Transverse colon (tissue), 4 donors: ENCODE measurements at regions not wholly inside any gene's neighbourhood (a gene's known extent, or its start where the extent isn't known, plus 50 kb on each side); places are given as distances from the start of the nearest gene placed in this dataset.

Experiments
- DNase-seq: peaks from one replicate; pipeline ENCODE4 v3.0.0-alpha.2; 2019
- H3K27ac ChIP-seq, 4 donors: fragments of 200-600 bp; sonication (generic); 2 replicates each; pipeline ENCODE4 v1.5.1; 2016 to 2018; ENCODE audit warnings: inconsistent platforms in 4 of 4
- H3K27me3 ChIP-seq: fragments of 200-600 bp; sonication (generic); 2 replicates; pipeline ENCODE4 v1.5.1; 2017; ENCODE audit warnings: inconsistent platforms
- H3K36me3 ChIP-seq, 4 donors: fragments of 200-600 bp; sonication (generic); 2 replicates each; pipeline ENCODE4 v1.5.1; 2017 to 2019; ENCODE audit warnings: inconsistent platforms in 4 of 4
- H3K4me1 ChIP-seq, 4 donors: fragments of 200-600 bp; sonication (generic); 2 replicates each; pipeline ENCODE4 v1.5.1; 2017 to 2020; ENCODE audit warnings: inconsistent platforms in 4 of 4
- H3K4me3 ChIP-seq, 4 donors: fragments of 200-600 bp; sonication (generic); 1 replicate in 1 of 4; 2 replicates in 3 of 4; pipeline versions ENCODE4 v1.5.1 to v1.6.1; 2017 to 2019; ENCODE audit warnings: inconsistent platforms in 4 of 4
- H3K9me3 ChIP-seq, 2 donors: fragments of 200-600 bp; sonication (generic); 2 replicates each; pipeline ENCODE4 v1.5.1; 2017 to 2019; ENCODE audit warnings: inconsistent platforms in 2 of 2
- CTCF ChIP-seq, 5 experiments: fragments of 200-600 bp in 3 of 5; fragments of 450-650 bp in 2 of 5; sonication (generic) in 3 of 5; IDR thresholded peaks; 1 replicate in 2 of 5; 2 replicates in 3 of 5; pipeline ENCODE4 v1.5.1; 2016 to 2017; ENCODE audit warnings: antibody characterized with exemption in 5 of 5, inconsistent platforms in 3 of 5, mild to moderate bottlenecking in 2 of 5, moderate library complexity in 1 of 5
- EP300 ChIP-seq: sonication (generic); formaldehyde crosslinking; IDR thresholded peaks from one replicate; pipeline ENCODE4 v1.6.1; 2017; ENCODE audit warnings: antibody characterized with exemption, low read depth
- POLR2A ChIP-seq: fragments of 450-650 bp; IDR thresholded peaks from one replicate; pipeline ENCODE4 v1.6.1; 2016; ENCODE audit warnings: antibody characterized with exemption, mild to moderate bottlenecking, moderate library complexity
- POLR2AphosphoS5 ChIP-seq, 3 donors: sonication (generic); formaldehyde crosslinking; IDR thresholded peaks; one replicate each; pipeline ENCODE4 v1.6.1; 2016; ENCODE audit warnings: antibody characterized with exemption in 3 of 3
- WGBS, 2 donors: methylation state at CpG; one replicate each; pipeline ENCODE4 v1.1.5; 2018; ENCODE audit warnings: low coverage in 1 of 2; 5-methylcytosine and 5-hydroxymethylcytosine counted together
- in situ Hi-C, 4 donors: fragments of 200-750 bp; cut with MboI; loops; one replicate each; pipeline versions ENCODE4 v1.15.0 to v1.15.1; 2017; ENCODE audit warnings: low sequenced_read_pairs in 3 of 4, low pct_ligation_motif_present in 1 of 4, low pct_unique_long_range_greater_than_20kb in 1 of 4
- intact Hi-C: fragments of 100-400 bp; cut with DNase I; formaldehyde crosslinking; loops from one replicate; pipeline ENCODE4 v1.15.1; 2023; ENCODE audit warnings: low total_unique reads

- H3K4me1 ChIP-seq, result no peaks in the 10 kb centered on the region
- no peaks in the 10 kb centered on the region for H3K36me3 ChIP-seq
- no peaks in the 10 kb centered on the region for H3K9me3 ChIP-seq
- no peak overlapping the region for H3K27ac ChIP-seq
- H3K4me3 ChIP-seq, result no peak overlapping the region
- WGBS, 2 donors, result 79 to 84% methylated on average over 3 of the region's 3 CpGs
- DNase-seq, result no peak
- TF ChIP-seq CTCF (IDR thresholded peaks at IDR 0.05) (no peak), EP300 (no peak), POLR2AphosphoS5 (IDR thresholded peaks at IDR 0.05) (no peak), POLR2A (no peak)
- intact Hi-C loops, result no loop called here
- H3K27me3 ChIP-seq, result no peaks in the 10 kb centered on the region
- in situ Hi-C loops, result no loop called here
Measured at GRCh38 chr5:124102486-124102885, 590.5 kb downstream of the CSNK1G3 start.

GRCh38 chr5:124093658-124094057 is 581.7 kb downstream of the CSNK1G3 start:
- no peak overlapping the region for H3K4me3 ChIP-seq
- intact Hi-C loops (no loop called here), in situ Hi-C loops (no loop called here)
- no peaks in the 10 kb centered on the region for H3K36me3 ChIP-seq
- no peaks in the 10 kb centered on the region for H3K9me3 ChIP-seq
- H3K27ac ChIP-seq, result no peak overlapping the region
- DNase-seq, result no peak
- TF ChIP-seq POLR2AphosphoS5 (IDR thresholded peaks at IDR 0.05), result no peak
- no peak for TF ChIP-seq POLR2A
- no peak for TF ChIP-seq CTCF (IDR thresholded peaks at IDR 0.05)
- no peak for TF ChIP-seq EP300
- WGBS, 2 donors, result 71 to 89% methylated on average over 1 of the region's 1 CpG
- H3K27me3 ChIP-seq, result no peaks in the 10 kb centered on the region
- H3K4me1 ChIP-seq, result no peaks in the 10 kb centered on the region

- DNase-seq, result no peak
- Histone ChIP-seq H3K9me3 (no peaks in the 10 kb centered on the region), H3K27ac (no peak overlapping the region), H3K4me3 (no peak overlapping the region), H3K4me1 (no peaks in the 10 kb centered on the region), H3K27me3 (no peaks in the 10 kb centered on the region), H3K36me3 (no peaks in the 10 kb centered on the region)
- TF ChIP-seq CTCF (IDR thresholded peaks at IDR 0.05) (no peak), POLR2A (no peak), EP300 (no peak), POLR2AphosphoS5 (IDR thresholded peaks at IDR 0.05) (no peak)
- intact Hi-C loops, result no loop called here
- in situ Hi-C loops, result no loop called here
- WGBS, 2 donors, result 38 to 59% methylated on average over 3 of the region's 3 CpGs
Measured at GRCh38 chr5:124090115-124090514, 578.1 kb downstream of the CSNK1G3 start.

GRCh38 chr5:124089578-124089977 is 577.6 kb downstream of the CSNK1G3 start:
- no peak for DNase-seq
- in situ Hi-C loops (no loop called here), intact Hi-C loops (no loop called here)
- Histone ChIP-seq H3K4me1 (no peaks in the 10 kb centered on the region), H3K27me3 (no peaks in the 10 kb centered on the region), H3K27ac (no peak overlapping the region), H3K36me3 (no peaks in the 10 kb centered on the region), H3K9me3 (no peaks in the 10 kb centered on the region), H3K4me3 (no peak overlapping the region)
- WGBS, 2 donors, result 38 to 60% methylated on average over 2 of the region's 2 CpGs
- TF ChIP-seq POLR2AphosphoS5 (IDR thresholded peaks at IDR 0.05) (no peak), POLR2A (no peak), CTCF (IDR thresholded peaks at IDR 0.05) (no peak), EP300 (no peak)
